Endothelial cell (in vitro differentiated cells): ENCODE measurements at regions not wholly inside any gene's neighbourhood (a gene's known extent, or its start where the extent isn't known, plus 50 kb on each side); places are given as distances from the start of the nearest gene placed in this dataset.

Source experiments
- DNase-seq: peaks from one replicate; pipeline ENCODE4 v3.0.0; 2021; ENCODE audit warnings: low spot score
- H3K27ac Mint-ChIP-seq: one replicate; pipeline ENCODE4 v1.8.0; 2021; ENCODE audit warnings: mixed read lengths, inconsistent platforms; ENCODE audit not compliant: unreplicated experiment
- H3K27me3 Mint-ChIP-seq: one replicate; pipeline ENCODE4 v1.8.0; 2021; ENCODE audit warnings: mild to moderate bottlenecking, moderate library complexity, mixed read lengths, inconsistent platforms; ENCODE audit not compliant: unreplicated experiment
- H3K36me3 Mint-ChIP-seq: one replicate; pipeline ENCODE4 v1.8.0; 2021; ENCODE audit warnings: mild to moderate bottlenecking, low read depth, mixed read lengths, inconsistent platforms; ENCODE audit not compliant: unreplicated experiment
- H3K4me1 Mint-ChIP-seq: one replicate; pipeline ENCODE4 v1.8.0; 2021; ENCODE audit warnings: mild to moderate bottlenecking, mixed read lengths, inconsistent platforms; ENCODE audit not compliant: unreplicated experiment
- H3K4me3 Mint-ChIP-seq: one replicate; pipeline ENCODE4 v1.8.0; 2021; ENCODE audit warnings: mild to moderate bottlenecking, mixed read lengths, inconsistent platforms; ENCODE audit not compliant: unreplicated experiment
- H3K9me3 Mint-ChIP-seq: one replicate; pipeline ENCODE4 v1.8.0; 2021; ENCODE audit warnings: mixed read lengths, inconsistent platforms; ENCODE audit not compliant: unreplicated experiment
- CTCF ChIP-seq: fragments of 200-600 bp; sonication (generic); IDR thresholded peaks from one replicate; pipeline ENCODE4 v1.5.0; 2021; ENCODE audit warnings: antibody characterized with exemption; ENCODE audit not compliant: unreplicated experiment

GRCh38 chr12:127189992-127190391 is 1077.0 kb upstream of the TMEM132C start:
- Mint-ChIP-seq H3K36me3 (no peaks in the 10 kb centered on the region), H3K27ac (no peak overlapping the region), H3K9me3 (peaks cover 24% of the 10 kb centered on the region), H3K27me3 (peaks cover 10% of the 10 kb centered on the region), H3K4me3 (no peak overlapping the region), H3K4me1 (no peaks in the 10 kb centered on the region)
- no peak for TF ChIP-seq CTCF
- no peak for DNase-seq

- Mint-ChIP-seq H3K27ac (no peak overlapping the region), H3K36me3 (no peaks in the 10 kb centered on the region), H3K27me3 (peaks cover 9% of the 10 kb centered on the region), H3K4me3 (no peak overlapping the region), H3K4me1 (no peaks in the 10 kb centered on the region), H3K9me3 (peaks cover 30% of the 10 kb centered on the region)
- no peak for DNase-seq
- no peak for TF ChIP-seq CTCF
These were observed 1075.8 kb upstream of the TMEM132C start for GRCh38 chr12:127191129-127191528.

- Mint-ChIP-seq H3K27ac (no peak overlapping the region), H3K36me3 (peaks cover 1% of the 10 kb centered on the region), H3K9me3 (peaks cover 37% of the 10 kb centered on the region), H3K4me3 (no peak overlapping the region), H3K27me3 (peaks cover 9% of the 10 kb centered on the region), H3K4me1 (no peaks in the 10 kb centered on the region)
- DNase-seq: no peak
- TF ChIP-seq CTCF: no peak
These were observed 1074.6 kb upstream of the TMEM132C start for GRCh38 chr12:127192391-127192790.

DNA sequence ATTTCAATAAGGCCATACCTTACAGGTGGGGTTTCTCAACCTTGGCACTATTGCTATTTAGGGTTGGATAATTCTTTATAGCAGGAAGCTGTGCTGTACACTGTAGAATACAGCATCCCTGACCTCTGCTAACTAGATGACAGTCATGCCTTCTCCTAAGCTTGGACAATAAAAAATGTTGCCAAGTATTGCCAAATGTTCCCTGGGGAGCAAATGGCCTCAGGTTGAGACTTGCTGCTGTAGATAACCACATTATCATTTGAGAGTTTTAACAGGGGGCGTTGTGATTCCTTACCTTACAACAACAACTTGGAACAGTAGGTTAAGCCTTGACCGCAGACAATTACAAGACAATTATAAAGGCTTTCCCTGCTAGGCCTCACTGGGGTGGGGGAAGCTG is 1073.6 kb upstream of the TMEM132C start:
- no peak overlapping the region for H3K27ac Mint-ChIP-seq
- no peak for TF ChIP-seq CTCF
- peaks cover 43% of the 10 kb centered on the region for H3K9me3 Mint-ChIP-seq

GRCh38 chr12:127194176-127194575 is 1072.8 kb upstream of the TMEM132C start:
- Mint-ChIP-seq H3K9me3 (peaks cover 50% of the 10 kb centered on the region), H3K4me1 (no peaks in the 10 kb centered on the region), H3K27ac (no peak overlapping the region), H3K36me3 (peaks cover 4% of the 10 kb centered on the region), H3K4me3 (no peak overlapping the region), H3K27me3 (peaks cover 11% of the 10 kb centered on the region)
- TF ChIP-seq CTCF: no peak
- no peak for DNase-seq

More for the DNA sequence above, 1073.6 kb upstream of the TMEM132C start:
- Mint-ChIP-seq H3K4me1 (no peaks in the 10 kb centered on the region), H3K27me3 (peaks cover 9% of the 10 kb centered on the region), H3K4me3 (no peak overlapping the region), H3K36me3 (peaks cover 4% of the 10 kb centered on the region)
- no peak for DNase-seq
